SK-N-MC (cell line): ENCODE measurements at regions not wholly inside any gene's neighbourhood (a gene's known extent, or its start where the extent isn't known, plus 50 kb on each side); places are given as distances from the start of the nearest gene placed in this dataset.

Experiments used
- DNase-seq: peaks from one replicate; pipeline ENCODE4 v3.0.0-alpha.2; 2011; ENCODE audit warnings: low read depth, low spot score
- H3K27ac ChIP-seq: fragments of 200-600 bp; sonication (generic); 2 replicates; pipeline ENCODE4 v1.5.1; 2016; ENCODE audit warnings: mixed run types
- H3K36me3 ChIP-seq: fragments of 200-600 bp; sonication (generic); 2 replicates; pipeline ENCODE4 v1.6.1; 2017; ENCODE audit warnings: antibody characterized with exemption, low read length, mixed read lengths; ENCODE audit not compliant: insufficient read depth
- H3K4me3 ChIP-seq: fragments of 200-600 bp; sonication (generic); 2 replicates; pipeline ENCODE4 v1.5.1; 2016
- H3K9ac ChIP-seq: fragments of 200-600 bp; sonication (generic); 2 replicates; pipeline ENCODE4 v1.8.0; 2017; ENCODE audit warnings: mixed run types, mixed read lengths; ENCODE audit not compliant: insufficient read length
- H3K9me3 ChIP-seq: fragments of 200-600 bp; sonication (generic); 2 replicates; pipeline ENCODE4 v1.6.1; 2017; ENCODE audit warnings: low read depth, mild to moderate bottlenecking, antibody characterized with exemption, low read length, moderate library complexity, mixed read lengths
- EZH2 ChIP-seq: fragments of 200-600 bp; sonication (generic); IDR thresholded peaks from one replicate; pipeline ENCODE4 v1.6.1; 2017; ENCODE audit warnings: antibody characterized with exemption
- FOXP2 ChIP-seq: optimal IDR thresholded peaks from 2 replicates; pipeline ENCODE3; 2011; ENCODE audit warnings: mild to moderate bottlenecking, moderate library complexity; ENCODE audit not compliant: insufficient read depth; ENCODE audit errors: extremely low read length, control extremely low read depth
- POLR2AphosphoS5 ChIP-seq: IDR thresholded peaks from 2 replicates; pipeline ENCODE4 v1.6.1; 2012; ENCODE audit warnings: mild to moderate bottlenecking, low read depth, low read length, borderline replicate concordance

GRCh38 chr1:14520514-14521163 is 77.8 kb upstream of the KAZN start:
- TF ChIP-seq POLR2AphosphoS5 (no peak), FOXP2 (no peak), EZH2 (no peak)
- Histone ChIP-seq H3K27ac (no peak overlapping the region), H3K36me3 (no peaks in the 10 kb centered on the region), H3K4me3 (no peak overlapping the region), H3K9me3 (no peaks in the 10 kb centered on the region), H3K9ac (no peak overlapping the region)
- no peak for DNase-seq

GRCh38 chr1:14521622-14522021 is 76.9 kb upstream of the KAZN start:
- no peak for DNase-seq
- Histone ChIP-seq H3K9ac (no peak overlapping the region), H3K4me3 (no peak overlapping the region), H3K27ac (no peak overlapping the region), H3K36me3 (no peaks in the 10 kb centered on the region), H3K9me3 (no peaks in the 10 kb centered on the region)
- no peak for TF ChIP-seq POLR2AphosphoS5
- TF ChIP-seq FOXP2 = no peak
- no peak for TF ChIP-seq EZH2

- Histone ChIP-seq H3K4me3 (no peak overlapping the region), H3K9me3 (no peaks in the 10 kb centered on the region), H3K9ac (no peak overlapping the region), H3K27ac (no peak overlapping the region), H3K36me3 (no peaks in the 10 kb centered on the region)
- TF ChIP-seq FOXP2 = no peak
- no peak for TF ChIP-seq POLR2AphosphoS5
- TF ChIP-seq EZH2 = no peak
- DNase-seq = no peak
Observed at GRCh38 chr1:14522077-14522925, 76.2 kb upstream of the KAZN start.

- Histone ChIP-seq H3K4me3 (no peak overlapping the region), H3K27ac (no peak overlapping the region), H3K36me3 (no peaks in the 10 kb centered on the region), H3K9me3 (no peaks in the 10 kb centered on the region), H3K9ac (no peak overlapping the region)
- TF ChIP-seq POLR2AphosphoS5 = no peak
- no peak for TF ChIP-seq EZH2
- no peak for TF ChIP-seq FOXP2
- DNase-seq = no peak
Observed at GRCh38 chr1:14522926-14523241, 75.6 kb upstream of the KAZN start.

GRCh38 chr1:14524826-14525636 is 73.5 kb upstream of the KAZN start:
- H3K4me3 ChIP-seq = no peak overlapping the region
- no peak overlapping the region for H3K27ac ChIP-seq
- H3K9me3 ChIP-seq = no peaks in the 10 kb centered on the region
- DNase-seq = no peak
- no peak overlapping the region for H3K9ac ChIP-seq
- H3K36me3 ChIP-seq = no peaks in the 10 kb centered on the region
- TF ChIP-seq POLR2AphosphoS5 = no peak
- no peak for TF ChIP-seq FOXP2
- TF ChIP-seq EZH2 = no peak

- H3K36me3 ChIP-seq = no peaks in the 10 kb centered on the region
- H3K9me3 ChIP-seq = no peaks in the 10 kb centered on the region
- no peak overlapping the region for H3K27ac ChIP-seq
- no peak for TF ChIP-seq EZH2
- TF ChIP-seq FOXP2 = no peak
- TF ChIP-seq POLR2AphosphoS5 = no peak
- no peak for DNase-seq
- H3K9ac ChIP-seq = no peak overlapping the region
- H3K4me3 ChIP-seq = no peak overlapping the region
Observed at GRCh38 chr1:14529475-14529874, 69.0 kb upstream of the KAZN start.

GRCh38 chr1:14531519-14531918 is 67.0 kb upstream of the KAZN start:
- Histone ChIP-seq H3K4me3 (no peak overlapping the region), H3K9me3 (no peaks in the 10 kb centered on the region), H3K9ac (no peak overlapping the region), H3K36me3 (no peaks in the 10 kb centered on the region), H3K27ac (no peak overlapping the region)
- no peak for TF ChIP-seq FOXP2
- TF ChIP-seq POLR2AphosphoS5 = no peak
- no peak for TF ChIP-seq EZH2
- no peak for DNase-seq
